Fibroblast of lung (primary cell): ENCODE measurements at regions not wholly inside any gene's neighbourhood (a gene's known extent, or its start where the extent isn't known, plus 50 kb on each side); places are given as distances from the start of the nearest gene placed in this dataset.

Experiments
- DNase-seq, 2 donors: peaks; one replicate each; pipeline versions ENCODE4 v3.0.0 to v3.0.0-alpha.2; 2010; ENCODE audit warnings: low read depth in 2 of 2
- H2AFZ ChIP-seq: 2 replicates; pipeline ENCODE4 v1.5.1; 2012; ENCODE audit warnings: low read length, control low read depth, inconsistent platforms
- H3K27ac ChIP-seq: 2 replicates; pipeline ENCODE4 v1.5.1; 2011; ENCODE audit warnings: low read length, control low read depth; ENCODE audit not compliant: insufficient read depth
- H3K27me3 ChIP-seq: 2 replicates; pipeline ENCODE4 v1.5.1; 2011; ENCODE audit warnings: mild to moderate bottlenecking, low read length; ENCODE audit not compliant: control insufficient read depth, insufficient read depth
- H3K36me3 ChIP-seq: 2 replicates; pipeline ENCODE4 v1.5.1; 2011; ENCODE audit warnings: low read length; ENCODE audit not compliant: control insufficient read depth, insufficient read depth
- H3K4me1 ChIP-seq: 2 replicates; pipeline ENCODE4 v1.5.1; 2011; ENCODE audit warnings: low read length; ENCODE audit not compliant: control insufficient read depth, insufficient read depth; ENCODE audit errors: extremely low read depth
- H3K4me2 ChIP-seq: 2 replicates; pipeline ENCODE4 v1.5.1; 2011; ENCODE audit warnings: low read length, control low read depth; ENCODE audit not compliant: insufficient read depth; ENCODE audit errors: extremely low read depth
- H3K4me3 ChIP-seq, 4 experiments: fragments of 200-600 bp in 1 of 4; sonication (generic) in 1 of 4; replicated peaks in 1 of 4; 2 replicates each; pipeline ENCODE4 v1.5.1; 2011 to 2016; ENCODE audit warnings: low read length in 4 of 4, low read depth in 3 of 4, mild to moderate bottlenecking in 3 of 4, control low read depth in 2 of 4, inconsistent platforms in 1 of 4, mixed read lengths in 1 of 4; ENCODE audit not compliant: insufficient read depth in 1 of 4; ENCODE audit errors: control extremely low read depth in 1 of 4
- H3K79me2 ChIP-seq: 2 replicates; pipeline ENCODE4 v1.5.1; 2012; ENCODE audit warnings: mild to moderate bottlenecking, low read length, inconsistent platforms; ENCODE audit not compliant: control insufficient read depth, insufficient read depth
- H3K9ac ChIP-seq: 2 replicates; pipeline ENCODE4 v1.5.1; 2011; ENCODE audit warnings: mild to moderate bottlenecking, low read length, control low read depth; ENCODE audit not compliant: insufficient read depth
- H3K9me3 ChIP-seq: 2 replicates; pipeline ENCODE4 v1.5.1; 2012; ENCODE audit warnings: low read depth, low read length; ENCODE audit not compliant: control insufficient read depth, insufficient read depth
- H4K20me1 ChIP-seq: 2 replicates; pipeline ENCODE4 v1.5.1; 2011; ENCODE audit warnings: low read length; ENCODE audit not compliant: control insufficient read depth, insufficient read depth; ENCODE audit errors: extremely low read depth
- CTCF ChIP-seq, 2 donors: IDR thresholded peaks in 1 of 2; conservative IDR thresholded peaks in 1 of 2; 1 replicate in 1 of 2; 2 replicates in 1 of 2; pipeline ENCODE4 v1.5.1; 2011 to 2012; ENCODE audit warnings: low read length in 2 of 2, control low read depth in 1 of 2, inconsistent platforms in 1 of 2, low read depth in 1 of 2, mild to moderate bottlenecking in 1 of 2
- EZH2 ChIP-seq: IDR thresholded peaks from 2 replicates; pipeline ENCODE4 v1.5.1; 2012; ENCODE audit warnings: low read length, control low read depth, mild to moderate bottlenecking; ENCODE audit errors: missing control alignments

GRCh38 chr6:156413154-156413553 is 364.0 kb upstream of the ARID1B start:
- Histone ChIP-seq H3K27me3 (no peaks in the 10 kb centered on the region), H4K20me1 (no peaks in the 10 kb centered on the region), H3K4me1 (no peaks in the 10 kb centered on the region), H3K4me2 (no peak overlapping the region), H3K4me3 (no peak overlapping the region), H3K79me2 (no peaks in the 10 kb centered on the region), H3K27ac (no peak overlapping the region), H3K36me3 (no peaks in the 10 kb centered on the region), H2AFZ (no peak overlapping the region), H3K9me3 (no peaks in the 10 kb centered on the region), H3K9ac (no peak overlapping the region)
- peak; percentile 25 to 44 for DNase-seq
- no peak for TF ChIP-seq EZH2

GRCh38 chr6:156410649-156411048 is 366.5 kb upstream of the ARID1B start:
- Histone ChIP-seq H3K4me1 (no peaks in the 10 kb centered on the region), H4K20me1 (no peaks in the 10 kb centered on the region), H3K4me3 (no peak overlapping the region), H2AFZ (no peak overlapping the region), H3K9ac (no peak overlapping the region), H3K27ac (no peak overlapping the region), H3K9me3 (no peaks in the 10 kb centered on the region), H3K36me3 (no peaks in the 10 kb centered on the region), H3K4me2 (no peak overlapping the region), H3K79me2 (no peaks in the 10 kb centered on the region), H3K27me3 (no peaks in the 10 kb centered on the region)
- no peak for DNase-seq
- TF ChIP-seq EZH2 (no peak), CTCF (conservative IDR thresholded peaks at IDR 0.05 in 1 of 2, IDR thresholded peaks at IDR 0.05 in 1 of 2; ENCODE audit: low read depth in 1 of 2, low read length in 2 of 2) (peak in 1 of 2 donors; percentile 6)

- Histone ChIP-seq H3K9me3 (no peaks in the 10 kb centered on the region), H3K27ac (no peak overlapping the region), H4K20me1 (no peaks in the 10 kb centered on the region), H3K4me2 (no peak overlapping the region), H3K4me1 (no peaks in the 10 kb centered on the region), H3K27me3 (no peaks in the 10 kb centered on the region), H3K36me3 (no peaks in the 10 kb centered on the region), H3K9ac (no peak overlapping the region), H3K4me3 (no peak overlapping the region), H3K79me2 (no peaks in the 10 kb centered on the region), H2AFZ (no peak overlapping the region)
- DNase-seq = no peak
- TF ChIP-seq EZH2 = no peak
- TF ChIP-seq CTCF (conservative IDR thresholded peaks at IDR 0.05 in 1 of 2, IDR thresholded peaks at IDR 0.05 in 1 of 2; ENCODE audit: low read depth in 1 of 2, low read length in 2 of 2) = no peak
Observed at GRCh38 chr6:156408655-156409054, 368.5 kb upstream of the ARID1B start.
